HEK293 (cell line): ENCODE measurements at regions not wholly inside any gene's neighbourhood (a gene's known extent, or its start where the extent isn't known, plus 50 kb on each side); places are given as distances from the start of the nearest gene placed in this dataset.

Experiments used
- CTCF ChIP-seq: fragments of 450-650 bp; formaldehyde crosslinking; IDR thresholded peaks from 2 replicates; pipeline ENCODE4 v1.5.1; 2016; ENCODE audit warnings: missing biosample characterization, missing genetic modification characterization
- KLF10 ChIP-seq: fragments of 450-650 bp; IDR thresholded peaks from 2 replicates; pipeline ENCODE4 v1.5.1; 2018; ENCODE audit warnings: missing biosample characterization, mild to moderate bottlenecking, missing genetic modification characterization
- RBAK ChIP-seq: fragments of 450-650 bp; formaldehyde crosslinking; IDR thresholded peaks from 2 replicates; pipeline ENCODE4 v1.5.1; 2016; ENCODE audit warnings: missing biosample characterization, missing genetic modification characterization

GRCh38 chr13:76025392-76025791 is 389.3 kb downstream of the LMO7 start:
- TF ChIP-seq CTCF (tag by site-specific recombination), result no peak
- TF ChIP-seq RBAK (tag by site-specific recombination), result no peak
- TF ChIP-seq KLF10 (tag by site-specific recombination), result no peak
